Mesenchymal stem cell (in vitro differentiated cells and primary cell): ENCODE measurements at regions not wholly inside any gene's neighbourhood (a gene's known extent, or its start where the extent isn't known, plus 50 kb on each side); places are given as distances from the start of the nearest gene placed in this dataset.
"Not testable (repeated sequence)": the region's sequence is repeated elsewhere in the genome, so short reads cannot be mapped to it uniquely, and the experiment has no call there.

Experiments used
- DNase-seq: peaks from one replicate; pipeline ENCODE4 v3.0.0-alpha.2; 2013
- H2AFZ ChIP-seq: one replicate; pipeline ENCODE4 v1.6.1; 2013; ENCODE audit warnings: low read depth, mild to moderate bottlenecking, control low read depth, inconsistent platforms, low read length, moderate library complexity
- H2AK5ac ChIP-seq: 2 replicates; pipeline ENCODE4 v1.6.1; 2013; ENCODE audit warnings: low read length, moderate library complexity, mild to moderate bottlenecking, inconsistent platforms; ENCODE audit not compliant: severe bottlenecking
- H2BK120ac ChIP-seq: one replicate; pipeline ENCODE4 v1.6.1; 2013; ENCODE audit warnings: low read depth, mild to moderate bottlenecking, inconsistent platforms, low read length, moderate library complexity
- H2BK12ac ChIP-seq, 2 experiments: one replicate each; pipeline ENCODE4 v1.6.1; 2013; ENCODE audit warnings: inconsistent platforms in 2 of 2, low read length in 2 of 2, mild to moderate bottlenecking in 2 of 2, moderate library complexity in 2 of 2, control low read depth in 1 of 2
- H2BK15ac ChIP-seq: one replicate; pipeline ENCODE4 v1.6.1; 2013; ENCODE audit warnings: mild to moderate bottlenecking, low read depth, inconsistent platforms; ENCODE audit not compliant: poor library complexity, severe bottlenecking
- H2BK5ac ChIP-seq: 2 replicates; pipeline ENCODE4 v1.6.1; 2013; ENCODE audit warnings: low read depth, mild to moderate bottlenecking, low read length, control low read depth, inconsistent platforms; ENCODE audit not compliant: poor library complexity, severe bottlenecking
- H3K14ac ChIP-seq, 2 experiments: one replicate each; pipeline ENCODE4 v1.6.1; 2013; ENCODE audit warnings: inconsistent platforms in 2 of 2, low read length in 2 of 2, control low read depth in 1 of 2, mild to moderate bottlenecking in 1 of 2, moderate library complexity in 1 of 2
- H3K18ac ChIP-seq, 2 experiments: one replicate each; pipeline ENCODE4 v1.6.1; 2013; ENCODE audit warnings: inconsistent platforms in 2 of 2, low read length in 2 of 2, control low read depth in 1 of 2, low read depth in 1 of 2, mild to moderate bottlenecking in 1 of 2
- H3K23ac ChIP-seq, 2 experiments: one replicate each; pipeline ENCODE4 v1.6.1; 2013; ENCODE audit warnings: inconsistent platforms in 2 of 2, low read length in 2 of 2, mild to moderate bottlenecking in 2 of 2, moderate library complexity in 2 of 2, control low read depth in 1 of 2
- H3K27ac ChIP-seq: 2 replicates; pipeline ENCODE4 v1.5.1; 2013; ENCODE audit warnings: mild to moderate bottlenecking, moderate library complexity, low read length, control low read depth, inconsistent platforms; ENCODE audit not compliant: poor library complexity, severe bottlenecking
- H3K27me3 ChIP-seq, 2 experiments: 2 replicates each; pipeline versions ENCODE4 v1.6.1 to v1.7.0; 2013; ENCODE audit warnings: low read length in 2 of 2, mild to moderate bottlenecking in 2 of 2, moderate library complexity in 2 of 2, control low read depth in 1 of 2, inconsistent platforms in 1 of 2; ENCODE audit not compliant: control insufficient read depth in 1 of 2, insufficient read depth in 1 of 2
- H3K36me3 ChIP-seq, 2 experiments: 2 replicates each; pipeline versions ENCODE4 v1.6.1 to v1.7.0; 2013; ENCODE audit warnings: low read length in 2 of 2, control low read depth in 1 of 2, inconsistent platforms in 1 of 2, low read depth in 1 of 2, mild to moderate bottlenecking in 1 of 2; ENCODE audit not compliant: insufficient read depth in 2 of 2, control insufficient read depth in 1 of 2
- H3K4ac ChIP-seq, 2 experiments: one replicate each; pipeline ENCODE4 v1.6.1; 2013; ENCODE audit warnings: inconsistent platforms in 2 of 2, low read length in 2 of 2, mild to moderate bottlenecking in 2 of 2, moderate library complexity in 2 of 2, control low read depth in 1 of 2, low read depth in 1 of 2
- H3K4me1 ChIP-seq: 2 replicates; pipeline ENCODE4 v1.6.1; 2013; ENCODE audit warnings: low read depth, low read length, control low read depth; ENCODE audit not compliant: control insufficient read depth, insufficient read depth
- H3K4me2 ChIP-seq: 2 replicates; pipeline ENCODE4 v1.6.1; 2013; ENCODE audit warnings: low read length, mild to moderate bottlenecking, inconsistent platforms; ENCODE audit not compliant: poor library complexity, severe bottlenecking
- H3K4me3 ChIP-seq, 2 experiments: 2 replicates each; pipeline versions ENCODE4 v1.5.1 to v1.7.0; 2013; ENCODE audit warnings: low read length in 2 of 2, mild to moderate bottlenecking in 2 of 2, control low read depth in 1 of 2, low read depth in 1 of 2; ENCODE audit not compliant: insufficient read depth in 1 of 2
- H3K79me1 ChIP-seq: replicated peaks from 2 replicates; pipeline ENCODE4 v1.6.1; 2013; ENCODE audit warnings: mild to moderate bottlenecking, control low read depth, low read length, inconsistent platforms; ENCODE audit not compliant: poor library complexity, severe bottlenecking
- H3K9ac ChIP-seq: 2 replicates; pipeline ENCODE4 v1.7.0; 2013; ENCODE audit warnings: mild to moderate bottlenecking, low read length, moderate library complexity
- H3K9me3 ChIP-seq: 2 replicates; pipeline ENCODE4 v1.7.0; 2013; ENCODE audit warnings: mild to moderate bottlenecking, low read length; ENCODE audit not compliant: control insufficient read depth
- H4K8ac ChIP-seq: one replicate; pipeline ENCODE4 v1.6.1; 2013; ENCODE audit warnings: inconsistent platforms, mild to moderate bottlenecking, low read length, moderate library complexity
- H4K91ac ChIP-seq: one replicate; pipeline ENCODE4 v1.6.1; 2013; ENCODE audit warnings: mild to moderate bottlenecking, low read length, inconsistent platforms
- WGBS: methylation state at CpG from one replicate; pipeline ENCODE4 v1.1.7; 2013; ENCODE audit warnings: mixed read lengths; 5-methylcytosine and 5-hydroxymethylcytosine counted together

- H2BK15ac ChIP-seq = no peak overlapping the region
- H3K4ac ChIP-seq = no peak overlapping the region
- no peaks in the 10 kb centered on the region for H3K9me3 ChIP-seq
- no peaks in the 10 kb centered on the region for H3K27me3 ChIP-seq
- H2AFZ ChIP-seq = no peak overlapping the region
- no peak overlapping the region for H3K18ac ChIP-seq
- no peak overlapping the region for H2BK5ac ChIP-seq
- no peak overlapping the region for H3K14ac ChIP-seq
- H3K23ac ChIP-seq = no peak overlapping the region
- DNase-seq = no peak
- no peak overlapping the region for H3K4me3 ChIP-seq
- no peak overlapping the region for H4K8ac ChIP-seq
- no peaks in the 10 kb centered on the region for H3K4me1 ChIP-seq
- H3K36me3 ChIP-seq = no peaks in the 10 kb centered on the region
- no peak overlapping the region for H4K91ac ChIP-seq
- 86% methylated on average over 3 of the region's 4 CpGs for whole genome bisulfite sequencing
- no peak overlapping the region for H2BK12ac ChIP-seq
- no peak overlapping the region for H2AK5ac ChIP-seq
- no peak overlapping the region for H3K27ac ChIP-seq
- H3K4me2 ChIP-seq = no peak overlapping the region
- no peak overlapping the region for H3K9ac ChIP-seq
- H3K79me1 ChIP-seq = no peaks in the 10 kb centered on the region
- no peak overlapping the region for H2BK120ac ChIP-seq
Observed at GRCh38 chrX:87961471-87961870, 443.9 kb downstream of the KLHL4 start.

- Histone ChIP-seq H2BK15ac (no peak overlapping the region), H3K9ac (no peak overlapping the region), H3K79me1 (no peaks in the 10 kb centered on the region), H4K8ac (no peak overlapping the region), H3K9me3 (no peaks in the 10 kb centered on the region), H2BK12ac (no peak overlapping the region), H3K27ac (no peak overlapping the region), H2BK5ac (no peak overlapping the region), H2BK120ac (no peak overlapping the region), H3K18ac (no peak overlapping the region), H2AK5ac (no peak overlapping the region), H3K4me3 (no peak overlapping the region), H3K23ac (no peak overlapping the region), H3K4ac (no peak overlapping the region), H3K27me3 (no peaks in the 10 kb centered on the region), H3K4me2 (no peak overlapping the region), H3K14ac (no peak overlapping the region), H2AFZ (no peak overlapping the region), H3K4me1 (no peaks in the 10 kb centered on the region), H3K36me3 (no peaks in the 10 kb centered on the region), H4K91ac (no peak overlapping the region)
- no peak for DNase-seq
- 100% methylated on average over 1 of the region's 2 CpGs for WGBS
Observed at GRCh38 chrX:87968118-87968517, 450.5 kb downstream of the KLHL4 start.

GRCh38 chrX:87972121-87972520 is 454.5 kb downstream of the KLHL4 start:
- 48% methylated on average over 4 of the region's 6 CpGs for WGBS
- not testable (repeated sequence) for H3K79me1 ChIP-seq, H2BK15ac ChIP-seq, H3K4me3 ChIP-seq, H4K8ac ChIP-seq, H3K27me3 ChIP-seq, H3K14ac ChIP-seq, H2AFZ ChIP-seq, H3K9me3 ChIP-seq, H3K36me3 ChIP-seq, H2BK12ac ChIP-seq, H4K91ac ChIP-seq, H3K4me2 ChIP-seq, H3K23ac ChIP-seq, H3K9ac ChIP-seq, DNase-seq, H2BK120ac ChIP-seq, H3K18ac ChIP-seq, H3K27ac ChIP-seq, H3K4me1 ChIP-seq, H3K4ac ChIP-seq, H2BK5ac ChIP-seq, H2AK5ac ChIP-seq

- H3K9me3 ChIP-seq = peaks cover 5% of the 10 kb centered on the region
- no peak overlapping the region for H2BK12ac ChIP-seq
- no peak overlapping the region for H3K14ac ChIP-seq
- no peaks in the 10 kb centered on the region for H3K79me1 ChIP-seq
- no peak for DNase-seq
- H3K18ac ChIP-seq = no peak overlapping the region
- H3K4me3 ChIP-seq = no peak overlapping the region
- no peaks in the 10 kb centered on the region for H3K27me3 ChIP-seq
- no peak overlapping the region for H3K9ac ChIP-seq
- H2BK15ac ChIP-seq = no peak overlapping the region
- H4K91ac ChIP-seq = no peak overlapping the region
- H3K36me3 ChIP-seq = no peaks in the 10 kb centered on the region
- no peak overlapping the region for H2AK5ac ChIP-seq
- no peaks in the 10 kb centered on the region for H3K4me1 ChIP-seq
- no peak overlapping the region for H3K23ac ChIP-seq
- no peak overlapping the region for H3K4me2 ChIP-seq
- no peak overlapping the region for H4K8ac ChIP-seq
- no peak overlapping the region for H2BK120ac ChIP-seq
- no CpG with 5 or more reads among the region's 1 CpG for WGBS
- H3K4ac ChIP-seq = no peak overlapping the region
- H2AFZ ChIP-seq = no peak overlapping the region
- H2BK5ac ChIP-seq = no peak overlapping the region
- H3K27ac ChIP-seq = no peak overlapping the region
Observed at GRCh38 chrX:87975365-87975764, 457.8 kb downstream of the KLHL4 start.
